HepG2 (cell line): ENCODE measurements at regions not wholly inside any gene's neighbourhood (a gene's known extent, or its start where the extent isn't known, plus 50 kb on each side); places are given as distances from the start of the nearest gene placed in this dataset.
A peak's percentile ranks its signal among the peaks of the same experiment; 100 is the strongest.

Experiments used
- AGO1 ChIP-seq: fragments of 200-400 bp; formaldehyde crosslinking; IDR thresholded peaks from 2 replicates; pipeline ENCODE4 v1.6.1; 2017; ENCODE audit warnings: mild to moderate bottlenecking, low read depth, low read length, moderate library complexity; ENCODE audit not compliant: poor library complexity, severe bottlenecking
- ISL2 ChIP-seq: sonication (generic); formaldehyde crosslinking; IDR thresholded peaks from 2 replicates; pipeline ENCODE4 v1.5.0; 2020; ENCODE audit warnings: missing genetic modification reagents
- MTA1 ChIP-seq: sonication (generic); formaldehyde crosslinking; IDR thresholded peaks from 2 replicates; pipeline ENCODE4 v1.4.0; 2020; ENCODE audit warnings: missing genetic modification reagents, mild to moderate bottlenecking, borderline replicate concordance
- NCOA2 ChIP-seq: sonication (generic); formaldehyde crosslinking; IDR thresholded peaks from 2 replicates; pipeline ENCODE4 v1.8.0; 2022; ENCODE audit warnings: inconsistent platforms
- SOX5 ChIP-seq: IDR thresholded peaks from 2 replicates; pipeline ENCODE4 v1.6.1; 2016; ENCODE audit warnings: borderline replicate concordance
- SOX6 ChIP-seq, 2 experiments: fragments of 450-650 bp in 1 of 2; sonication (generic) in 1 of 2; formaldehyde crosslinking in 1 of 2; IDR thresholded peaks; 2 replicates each; pipeline versions ENCODE4 v1.4.0 to v1.6.1; 2017 to 2020; ENCODE audit warnings: antibody characterized with exemption in 1 of 2, mild to moderate bottlenecking in 1 of 2, missing genetic modification reagents in 1 of 2
- ZFP1 ChIP-seq: IDR thresholded peaks from 2 replicates; pipeline ENCODE4 v1.6.1; 2016
- ZNF256 ChIP-seq: sonication (generic); formaldehyde crosslinking; conservative IDR thresholded peaks from 2 replicates; pipeline ENCODE4 v1.4.0; 2020; ENCODE audit warnings: missing genetic modification reagents
- ZNF260 ChIP-seq: sonication (generic); formaldehyde crosslinking; IDR thresholded peaks from 2 replicates; pipeline ENCODE4 v1.4.0; 2020; ENCODE audit warnings: missing genetic modification reagents, low read depth, mild to moderate bottlenecking, borderline replicate concordance
- ZNF274 ChIP-seq: sonication (generic); formaldehyde crosslinking; IDR thresholded peaks from 2 replicates; pipeline ENCODE4 v1.5.1; 2020; ENCODE audit warnings: mild to moderate bottlenecking, missing genetic modification reagents
- ZNF569 ChIP-seq: sonication (generic); formaldehyde crosslinking; IDR thresholded peaks from 2 replicates; pipeline ENCODE4 v1.5.0; 2020; ENCODE audit warnings: mild to moderate bottlenecking, missing genetic modification reagents, moderate library complexity, borderline replicate concordance
- ZNF572 ChIP-seq: sonication (generic); formaldehyde crosslinking; IDR thresholded peaks from 2 replicates; pipeline ENCODE4 v1.5.1; 2020; ENCODE audit warnings: mild to moderate bottlenecking, missing genetic modification reagents
- TF ChIP-seq, protein P1 (sequence below): sonication (generic); formaldehyde crosslinking; IDR thresholded peaks from 2 replicates; pipeline ENCODE4 v1.9.0; 2021; ENCODE audit warnings: missing genetic modification reagents, borderline replicate concordance
- TF ChIP-seq, protein P2 (sequence below): IDR thresholded peaks from 2 replicates; pipeline ENCODE4 v1.6.1; 2012; ENCODE audit warnings: low read depth, low read length, improper control_type of control experiment
- TF ChIP-seq, protein P3 (sequence below): IDR thresholded peaks from 2 replicates; pipeline ENCODE4 v1.6.1; 2016; ENCODE audit warnings: mild to moderate bottlenecking
- TF ChIP-seq, protein P4 (sequence below): sonication (generic); formaldehyde crosslinking; IDR thresholded peaks from 2 replicates; pipeline ENCODE4 v1.8.0; 2022; ENCODE audit warnings: missing genetic modification reagents, mild to moderate bottlenecking, borderline replicate concordance
- TF ChIP-seq, protein P5 (sequence below): sonication (generic); formaldehyde crosslinking; conservative IDR thresholded peaks from 2 replicates; pipeline ENCODE4 v1.4.0; 2020; ENCODE audit warnings: mild to moderate bottlenecking, missing genetic modification reagents, moderate library complexity
- TF ChIP-seq, protein P6 (sequence below): sonication (generic); formaldehyde crosslinking; IDR thresholded peaks from 2 replicates; pipeline ENCODE4 v1.8.0; 2022; ENCODE audit warnings: mild to moderate bottlenecking, missing genetic modification reagents; ENCODE audit not compliant: insufficient replicate concordance

DNA sequence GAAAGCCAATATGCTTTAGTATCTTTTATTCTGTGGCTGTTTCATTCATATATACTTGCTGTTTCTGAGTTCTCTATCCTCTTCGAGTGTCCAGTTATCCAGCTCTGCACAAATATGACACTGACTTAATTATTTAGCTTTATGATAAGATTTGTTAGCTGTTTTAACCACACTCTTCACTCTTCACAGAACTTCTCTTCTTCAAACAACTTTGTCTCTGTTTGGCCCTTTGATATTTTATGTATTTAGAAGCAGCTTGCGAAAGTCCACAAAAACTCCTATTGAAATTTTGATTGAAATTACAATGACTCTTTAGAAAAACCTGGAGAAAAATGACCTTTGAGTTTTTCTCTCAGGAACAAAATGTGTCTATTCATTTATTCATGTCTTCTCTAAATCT, 407.0 kb downstream of the CPS1 start (continued):
- TF ChIP-seq, protein P1, sequence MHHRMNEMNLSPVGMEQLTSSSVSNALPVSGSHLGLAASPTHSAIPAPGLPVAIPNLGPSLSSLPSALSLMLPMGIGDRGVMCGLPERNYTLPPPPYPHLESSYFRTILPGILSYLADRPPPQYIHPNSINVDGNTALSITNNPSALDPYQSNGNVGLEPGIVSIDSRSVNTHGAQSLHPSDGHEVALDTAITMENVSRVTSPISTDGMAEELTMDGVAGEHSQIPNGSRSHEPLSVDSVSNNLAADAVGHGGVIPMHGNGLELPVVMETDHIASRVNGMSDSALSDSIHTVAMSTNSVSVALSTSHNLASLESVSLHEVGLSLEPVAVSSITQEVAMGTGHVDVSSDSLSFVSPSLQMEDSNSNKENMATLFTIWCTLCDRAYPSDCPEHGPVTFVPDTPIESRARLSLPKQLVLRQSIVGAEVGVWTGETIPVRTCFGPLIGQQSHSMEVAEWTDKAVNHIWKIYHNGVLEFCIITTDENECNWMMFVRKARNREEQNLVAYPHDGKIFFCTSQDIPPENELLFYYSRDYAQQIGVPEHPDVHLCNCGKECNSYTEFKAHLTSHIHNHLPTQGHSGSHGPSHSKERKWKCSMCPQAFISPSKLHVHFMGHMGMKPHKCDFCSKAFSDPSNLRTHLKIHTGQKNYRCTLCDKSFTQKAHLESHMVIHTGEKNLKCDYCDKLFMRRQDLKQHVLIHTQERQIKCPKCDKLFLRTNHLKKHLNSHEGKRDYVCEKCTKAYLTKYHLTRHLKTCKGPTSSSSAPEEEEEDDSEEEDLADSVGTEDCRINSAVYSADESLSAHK: no peak
- no peak for TF ChIP-seq AGO1
- peak; percentile 98 for TF ChIP-seq ISL2 (CRISPR knock-in tag)
- no peak for TF ChIP-seq ZNF274 (CRISPR knock-in tag)
- TF ChIP-seq ZNF572 (CRISPR knock-in tag): no peak
- TF ChIP-seq ZNF569 (CRISPR knock-in tag): no peak
- TF ChIP-seq ZFP1: 0 out of 2 replicates have a peak, but pooled peaks have one; percentile 24
- TF ChIP-seq, protein P2, sequence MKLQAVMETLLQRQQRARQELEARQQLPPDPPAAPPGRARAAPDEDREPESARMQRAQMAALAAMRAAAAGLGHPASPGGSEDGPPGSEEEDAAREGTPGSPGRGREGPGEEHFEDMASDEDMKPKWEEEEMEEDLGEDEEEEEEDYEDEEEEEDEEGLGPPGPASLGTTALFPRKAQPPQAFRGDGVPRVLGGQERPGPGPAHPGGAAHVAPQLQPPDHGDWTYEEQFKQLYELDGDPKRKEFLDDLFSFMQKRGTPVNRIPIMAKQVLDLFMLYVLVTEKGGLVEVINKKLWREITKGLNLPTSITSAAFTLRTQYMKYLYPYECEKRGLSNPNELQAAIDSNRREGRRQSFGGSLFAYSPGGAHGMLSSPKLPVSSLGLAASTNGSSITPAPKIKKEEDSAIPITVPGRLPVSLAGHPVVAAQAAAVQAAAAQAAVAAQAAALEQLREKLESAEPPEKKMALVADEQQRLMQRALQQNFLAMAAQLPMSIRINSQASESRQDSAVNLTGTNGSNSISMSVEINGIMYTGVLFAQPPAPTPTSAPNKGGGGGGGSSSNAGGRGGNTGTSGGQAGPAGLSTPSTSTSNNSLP: peak; percentile 73
- TF ChIP-seq ZNF260: no peak
- TF ChIP-seq, protein P3, sequence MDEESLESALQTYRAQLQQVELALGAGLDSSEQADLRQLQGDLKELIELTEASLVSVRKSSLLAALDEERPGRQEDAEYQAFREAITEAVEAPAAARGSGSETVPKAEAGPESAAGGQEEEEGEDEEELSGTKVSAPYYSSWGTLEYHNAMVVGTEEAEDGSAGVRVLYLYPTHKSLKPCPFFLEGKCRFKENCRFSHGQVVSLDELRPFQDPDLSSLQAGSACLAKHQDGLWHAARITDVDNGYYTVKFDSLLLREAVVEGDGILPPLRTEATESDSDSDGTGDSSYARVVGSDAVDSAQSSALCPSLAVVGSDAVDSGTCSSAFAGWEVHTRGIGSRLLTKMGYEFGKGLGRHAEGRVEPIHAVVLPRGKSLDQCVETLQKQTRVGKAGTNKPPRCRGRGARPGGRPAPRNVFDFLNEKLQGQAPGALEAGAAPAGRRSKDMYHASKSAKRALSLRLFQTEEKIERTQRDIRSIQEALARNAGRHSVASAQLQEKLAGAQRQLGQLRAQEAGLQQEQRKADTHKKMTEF (CRISPR knock-in tag): peak; percentile 24; the same call in 1 of the 2 replicates
- TF ChIP-seq SOX6 (IDR thresholded peaks at IDR 0.05): no peak
- peak; percentile 67; the same call in 1 of the 2 replicates for TF ChIP-seq SOX6 (CRISPR knock-in tag; IDR thresholded peaks at IDR 0.05)
- TF ChIP-seq, protein P4, sequence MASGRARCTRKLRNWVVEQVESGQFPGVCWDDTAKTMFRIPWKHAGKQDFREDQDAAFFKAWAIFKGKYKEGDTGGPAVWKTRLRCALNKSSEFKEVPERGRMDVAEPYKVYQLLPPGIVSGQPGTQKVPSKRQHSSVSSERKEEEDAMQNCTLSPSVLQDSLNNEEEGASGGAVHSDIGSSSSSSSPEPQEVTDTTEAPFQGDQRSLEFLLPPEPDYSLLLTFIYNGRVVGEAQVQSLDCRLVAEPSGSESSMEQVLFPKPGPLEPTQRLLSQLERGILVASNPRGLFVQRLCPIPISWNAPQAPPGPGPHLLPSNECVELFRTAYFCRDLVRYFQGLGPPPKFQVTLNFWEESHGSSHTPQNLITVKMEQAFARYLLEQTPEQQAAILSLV (CRISPR knock-in tag): no peak
- no peak for TF ChIP-seq MTA1
- peak; percentile 91 for TF ChIP-seq NCOA2 (CRISPR knock-in tag)
- TF ChIP-seq, protein P5, sequence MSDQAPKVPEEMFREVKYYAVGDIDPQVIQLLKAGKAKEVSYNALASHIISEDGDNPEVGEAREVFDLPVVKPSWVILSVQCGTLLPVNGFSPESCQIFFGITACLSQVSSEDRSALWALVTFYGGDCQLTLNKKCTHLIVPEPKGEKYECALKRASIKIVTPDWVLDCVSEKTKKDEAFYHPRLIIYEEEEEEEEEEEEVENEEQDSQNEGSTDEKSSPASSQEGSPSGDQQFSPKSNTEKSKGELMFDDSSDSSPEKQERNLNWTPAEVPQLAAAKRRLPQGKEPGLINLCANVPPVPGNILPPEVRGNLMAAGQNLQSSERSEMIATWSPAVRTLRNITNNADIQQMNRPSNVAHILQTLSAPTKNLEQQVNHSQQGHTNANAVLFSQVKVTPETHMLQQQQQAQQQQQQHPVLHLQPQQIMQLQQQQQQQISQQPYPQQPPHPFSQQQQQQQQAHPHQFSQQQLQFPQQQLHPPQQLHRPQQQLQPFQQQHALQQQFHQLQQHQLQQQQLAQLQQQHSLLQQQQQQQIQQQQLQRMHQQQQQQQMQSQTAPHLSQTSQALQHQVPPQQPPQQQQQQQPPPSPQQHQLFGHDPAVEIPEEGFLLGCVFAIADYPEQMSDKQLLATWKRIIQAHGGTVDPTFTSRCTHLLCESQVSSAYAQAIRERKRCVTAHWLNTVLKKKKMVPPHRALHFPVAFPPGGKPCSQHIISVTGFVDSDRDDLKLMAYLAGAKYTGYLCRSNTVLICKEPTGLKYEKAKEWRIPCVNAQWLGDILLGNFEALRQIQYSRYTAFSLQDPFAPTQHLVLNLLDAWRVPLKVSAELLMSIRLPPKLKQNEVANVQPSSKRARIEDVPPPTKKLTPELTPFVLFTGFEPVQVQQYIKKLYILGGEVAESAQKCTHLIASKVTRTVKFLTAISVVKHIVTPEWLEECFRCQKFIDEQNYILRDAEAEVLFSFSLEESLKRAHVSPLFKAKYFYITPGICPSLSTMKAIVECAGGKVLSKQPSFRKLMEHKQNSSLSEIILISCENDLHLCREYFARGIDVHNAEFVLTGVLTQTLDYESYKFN (CRISPR knock-in tag): peak; percentile 75
- TF ChIP-seq, protein P6, sequence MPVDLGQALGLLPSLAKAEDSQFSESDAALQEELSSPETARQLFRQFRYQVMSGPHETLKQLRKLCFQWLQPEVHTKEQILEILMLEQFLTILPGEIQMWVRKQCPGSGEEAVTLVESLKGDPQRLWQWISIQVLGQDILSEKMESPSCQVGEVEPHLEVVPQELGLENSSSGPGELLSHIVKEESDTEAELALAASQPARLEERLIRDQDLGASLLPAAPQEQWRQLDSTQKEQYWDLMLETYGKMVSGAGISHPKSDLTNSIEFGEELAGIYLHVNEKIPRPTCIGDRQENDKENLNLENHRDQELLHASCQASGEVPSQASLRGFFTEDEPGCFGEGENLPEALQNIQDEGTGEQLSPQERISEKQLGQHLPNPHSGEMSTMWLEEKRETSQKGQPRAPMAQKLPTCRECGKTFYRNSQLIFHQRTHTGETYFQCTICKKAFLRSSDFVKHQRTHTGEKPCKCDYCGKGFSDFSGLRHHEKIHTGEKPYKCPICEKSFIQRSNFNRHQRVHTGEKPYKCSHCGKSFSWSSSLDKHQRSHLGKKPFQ (CRISPR knock-in tag): no peak
- TF ChIP-seq SOX5 (CRISPR knock-in tag): peak; percentile 75; the same call in 1 of the 2 replicates
- no peak for TF ChIP-seq ZNF256 (CRISPR knock-in tag)
